ENCODE measurements at regions not wholly inside any gene's neighbourhood (a gene's known extent, or its start where the extent isn't known, plus 50 kb on each side); places are given as distances from the start of the nearest gene placed in this dataset.

DNA sequence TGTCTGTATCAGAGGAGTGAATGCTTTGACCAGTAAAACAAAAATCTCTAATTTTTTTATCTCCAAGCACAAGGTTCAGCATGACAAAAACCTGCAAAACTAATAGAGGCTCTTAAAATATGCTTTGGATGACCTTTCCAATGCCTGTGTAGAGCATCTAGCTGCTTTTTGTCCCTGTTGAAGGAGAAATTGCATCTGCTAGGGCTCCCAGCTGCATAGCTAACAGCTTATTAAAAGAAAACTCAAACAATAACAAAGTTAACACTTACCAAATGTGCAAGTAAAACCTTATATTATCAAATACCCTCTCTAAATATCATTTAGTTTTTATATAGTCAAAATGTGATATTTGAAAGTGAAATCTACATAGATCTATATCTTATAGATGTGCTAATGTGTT lies 378.6 kb downstream of the CD109 start:
- no peak overlapping the region for H3K27ac Mint-ChIP-seq
- no peaks in the 10 kb centered on the region for H3K36me3 Mint-ChIP-seq (ENCODE audit: insufficient read depth)
- H3K4me3 Mint-ChIP-seq (ENCODE audit: low read depth): no peak overlapping the region
- no peak for DNase-seq (ENCODE audit: low spot score, unreplicated experiment)
- H3K27me3 Mint-ChIP-seq: no peaks in the 10 kb centered on the region
- no peaks in the 10 kb centered on the region for H3K4me1 Mint-ChIP-seq (ENCODE audit: low read depth)
- TF ChIP-seq, protein P1, sequence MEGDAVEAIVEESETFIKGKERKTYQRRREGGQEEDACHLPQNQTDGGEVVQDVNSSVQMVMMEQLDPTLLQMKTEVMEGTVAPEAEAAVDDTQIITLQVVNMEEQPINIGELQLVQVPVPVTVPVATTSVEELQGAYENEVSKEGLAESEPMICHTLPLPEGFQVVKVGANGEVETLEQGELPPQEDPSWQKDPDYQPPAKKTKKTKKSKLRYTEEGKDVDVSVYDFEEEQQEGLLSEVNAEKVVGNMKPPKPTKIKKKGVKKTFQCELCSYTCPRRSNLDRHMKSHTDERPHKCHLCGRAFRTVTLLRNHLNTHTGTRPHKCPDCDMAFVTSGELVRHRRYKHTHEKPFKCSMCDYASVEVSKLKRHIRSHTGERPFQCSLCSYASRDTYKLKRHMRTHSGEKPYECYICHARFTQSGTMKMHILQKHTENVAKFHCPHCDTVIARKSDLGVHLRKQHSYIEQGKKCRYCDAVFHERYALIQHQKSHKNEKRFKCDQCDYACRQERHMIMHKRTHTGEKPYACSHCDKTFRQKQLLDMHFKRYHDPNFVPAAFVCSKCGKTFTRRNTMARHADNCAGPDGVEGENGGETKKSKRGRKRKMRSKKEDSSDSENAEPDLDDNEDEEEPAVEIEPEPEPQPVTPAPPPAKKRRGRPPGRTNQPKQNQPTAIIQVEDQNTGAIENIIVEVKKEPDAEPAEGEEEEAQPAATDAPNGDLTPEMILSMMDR (IDR thresholded peaks at IDR 0.05; ENCODE audit: unreplicated experiment): no peak
- no peaks in the 10 kb centered on the region for H3K9me3 Mint-ChIP-seq (ENCODE audit: low read depth)

DNA sequence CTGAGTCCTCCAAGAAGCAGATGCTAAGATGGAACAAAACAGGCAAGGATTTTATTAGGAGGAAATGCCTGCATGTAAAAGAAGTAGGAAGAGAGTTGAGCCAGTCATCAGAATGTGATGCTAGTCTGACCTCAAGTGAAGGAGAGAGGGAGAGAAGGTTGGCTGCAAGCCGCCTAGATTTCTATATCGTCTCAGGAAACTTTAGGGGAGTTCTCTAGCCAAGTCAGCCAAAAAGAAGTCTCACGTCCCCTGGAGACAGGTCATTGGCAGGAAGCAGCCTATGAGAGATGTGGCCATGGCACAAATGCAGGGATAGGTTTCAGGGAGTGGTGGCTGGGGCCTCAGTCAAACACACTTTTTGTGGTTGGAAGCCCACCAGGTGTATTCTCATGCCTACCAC lies 378.0 kb downstream of the CD109 start:
- Mint-ChIP-seq H3K4me3 (ENCODE audit: low read depth) (no peak overlapping the region), H3K36me3 (ENCODE audit: insufficient read depth) (no peaks in the 10 kb centered on the region), H3K9me3 (ENCODE audit: low read depth) (no peaks in the 10 kb centered on the region), H3K4me1 (ENCODE audit: low read depth) (no peaks in the 10 kb centered on the region), H3K27ac (no peak overlapping the region), H3K27me3 (no peaks in the 10 kb centered on the region)
- TF ChIP-seq, protein P1 (IDR thresholded peaks at IDR 0.05; ENCODE audit: unreplicated experiment): no peak
- DNase-seq (ENCODE audit: low spot score, unreplicated experiment): no peak

DNA sequence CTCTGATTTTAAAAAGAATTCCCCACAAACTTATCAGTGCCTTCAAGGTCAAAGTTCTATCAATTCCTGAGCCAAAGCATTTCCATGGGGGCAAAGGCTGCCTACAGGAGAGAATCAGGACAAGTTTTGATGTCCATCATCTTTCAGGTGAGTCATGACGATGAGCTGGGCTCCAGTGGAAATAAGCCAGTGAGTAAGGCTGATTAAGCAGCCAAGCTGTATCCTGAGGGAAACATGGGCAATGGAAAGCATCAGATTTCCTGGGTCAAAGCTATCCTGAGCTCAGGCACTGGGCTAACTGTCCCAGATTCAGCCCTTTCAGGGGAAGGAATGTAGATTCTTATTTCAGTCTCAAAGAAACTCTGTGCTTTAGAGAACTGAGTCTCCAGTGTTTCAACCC lies 377.4 kb downstream of the CD109 start:
- Mint-ChIP-seq H3K4me3 (ENCODE audit: low read depth) (no peak overlapping the region), H3K4me1 (ENCODE audit: low read depth) (no peaks in the 10 kb centered on the region), H3K27ac (no peak overlapping the region), H3K9me3 (ENCODE audit: low read depth) (no peaks in the 10 kb centered on the region), H3K36me3 (ENCODE audit: insufficient read depth) (no peaks in the 10 kb centered on the region), H3K27me3 (no peaks in the 10 kb centered on the region)
- TF ChIP-seq, protein P1 (IDR thresholded peaks at IDR 0.05; ENCODE audit: unreplicated experiment): no peak
- DNase-seq (ENCODE audit: low spot score, unreplicated experiment): no peak

DNA sequence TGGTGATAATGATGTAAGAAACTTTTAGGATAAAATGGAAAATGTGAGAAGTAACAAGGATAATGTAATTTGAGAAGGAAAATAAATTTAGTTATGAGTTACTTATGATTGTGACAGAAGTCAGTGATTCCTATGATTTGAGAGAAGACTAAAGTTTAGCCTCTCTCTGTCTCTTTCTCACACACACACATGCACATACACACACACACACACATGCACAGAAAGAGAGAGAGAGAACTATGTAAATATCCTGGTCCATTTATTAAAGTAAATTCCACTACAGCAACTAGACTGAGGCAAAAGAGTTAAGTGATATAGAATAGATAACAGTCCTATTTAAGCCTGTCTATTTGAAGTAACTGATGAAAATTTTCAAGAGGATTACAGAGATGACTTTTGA lies 375.2 kb downstream of the CD109 start:
- no peak overlapping the region for H3K4me3 Mint-ChIP-seq (ENCODE audit: low read depth)

DNA sequence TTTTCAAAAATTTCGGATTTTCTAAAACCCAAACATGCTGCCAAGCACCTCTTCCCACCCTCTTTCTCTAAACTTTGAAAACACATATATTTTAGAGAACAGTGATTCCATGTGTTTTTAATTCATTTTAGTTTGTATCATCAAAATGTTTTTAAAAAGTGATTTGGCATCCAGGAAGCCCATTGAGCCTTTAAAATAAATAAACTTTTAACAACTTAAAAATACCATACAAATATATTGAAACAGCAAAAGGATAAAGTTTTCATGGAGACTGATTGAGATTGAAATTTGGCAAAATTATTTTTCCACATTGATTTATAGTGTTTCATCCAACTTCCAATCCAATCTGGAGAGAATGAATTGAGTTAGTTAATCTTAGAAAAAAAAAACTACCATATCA lies 374.7 kb downstream of the CD109 start:
- Mint-ChIP-seq H3K36me3 (ENCODE audit: insufficient read depth) (no peaks in the 10 kb centered on the region), H3K27me3 (no peaks in the 10 kb centered on the region), H3K4me1 (ENCODE audit: low read depth) (no peaks in the 10 kb centered on the region), H3K9me3 (ENCODE audit: low read depth) (no peaks in the 10 kb centered on the region), H3K4me3 (ENCODE audit: low read depth) (no peak overlapping the region), H3K27ac (no peak overlapping the region)
- TF ChIP-seq, protein P1 (IDR thresholded peaks at IDR 0.05; ENCODE audit: unreplicated experiment): no peak
- DNase-seq (ENCODE audit: low spot score, unreplicated experiment): no peak

More for the DNA sequence above, 375.2 kb downstream of the CD109 start:
- no peaks in the 10 kb centered on the region for H3K9me3 Mint-ChIP-seq (ENCODE audit: low read depth)
- no peaks in the 10 kb centered on the region for H3K36me3 Mint-ChIP-seq (ENCODE audit: insufficient read depth)
- TF ChIP-seq, protein P1 (IDR thresholded peaks at IDR 0.05; ENCODE audit: unreplicated experiment): no peak
- no peaks in the 10 kb centered on the region for H3K4me1 Mint-ChIP-seq (ENCODE audit: low read depth)
- no peak for DNase-seq (ENCODE audit: low spot score, unreplicated experiment)
- H3K27me3 Mint-ChIP-seq: no peaks in the 10 kb centered on the region
- H3K27ac Mint-ChIP-seq: no peak overlapping the region
